MCF 10A (cell line): ENCODE measurements at regions not wholly inside any gene's neighbourhood (a gene's known extent, or its start where the extent isn't known, plus 50 kb on each side); places are given as distances from the start of the nearest gene placed in this dataset.
"Not testable (repeated sequence)": the region's sequence is repeated elsewhere in the genome, so short reads cannot be mapped to it uniquely, and the experiment has no call there.

Source experiments
- BruUV-seq: library from RNA; stranded (reverse); fragments of 400-500 nt; replicated peaks from 2 replicates; lab custom pipeline; 2021; lab: Mats Ljungman, UMichigan
- CTCF ChIA-PET: fragments of 300-600 bp; sonication (Branson Sonifier 250); formaldehyde crosslinking; extraction: SDS; loops from one replicate; lab custom pipeline; 2021; ENCODE audit warnings: antibody characterized with exemption, inconsistent platforms; lab: Yijun Ruan, JAX
- POLR2A ChIA-PET: fragments of 300-600, 350-650 bp; sonication (Branson Sonifier 250); formaldehyde crosslinking; extraction: SDS; loops from one replicate; lab custom pipeline; 2020; ENCODE audit warnings: antibody characterized with exemption, inconsistent platforms; lab: Yijun Ruan, JAX
- DNase-seq: peaks from one replicate; pipeline ENCODE4 v3.0.0-alpha.2; 2018; ENCODE audit not compliant: unreplicated experiment
- H3K27ac Mint-ChIP-seq: one replicate; pipeline ENCODE4 v1.8.0; 2022; ENCODE audit warnings: mild to moderate bottlenecking, low read depth, mixed read lengths; ENCODE audit not compliant: unreplicated experiment
- H3K27me3 Mint-ChIP-seq: one replicate; pipeline ENCODE4 v1.8.0; 2022; ENCODE audit warnings: mixed read lengths; ENCODE audit not compliant: insufficient read depth, unreplicated experiment
- H3K36me3 Mint-ChIP-seq: one replicate; pipeline ENCODE4 v1.8.0; 2022; ENCODE audit warnings: mild to moderate bottlenecking, moderate library complexity, mixed read lengths; ENCODE audit not compliant: insufficient read depth, unreplicated experiment
- H3K4me1 Mint-ChIP-seq: one replicate; pipeline ENCODE4 v1.8.0; 2022; ENCODE audit warnings: mixed read lengths; ENCODE audit not compliant: insufficient read depth, unreplicated experiment
- H3K4me3 Mint-ChIP-seq: one replicate; pipeline ENCODE4 v1.8.0; 2022; ENCODE audit warnings: mild to moderate bottlenecking, moderate library complexity, mixed read lengths; ENCODE audit not compliant: unreplicated experiment
- H3K9me3 Mint-ChIP-seq: one replicate; pipeline ENCODE4 v1.8.0; 2022; ENCODE audit warnings: mixed read lengths; ENCODE audit not compliant: unreplicated experiment
- intact Hi-C: fragments of 100-400 bp; cut with micrococcal nuclease; formaldehyde crosslinking; loops from 2 replicates; pipeline ENCODE4 v1.14.1; 2022
- TF ChIP-seq, protein P1 (sequence below): fragments of 200-600 bp; IDR thresholded peaks from one replicate; pipeline ENCODE4 v1.8.0; 2022; ENCODE audit warnings: antibody characterized with exemption, mild to moderate bottlenecking; ENCODE audit not compliant: unreplicated experiment

DNA sequence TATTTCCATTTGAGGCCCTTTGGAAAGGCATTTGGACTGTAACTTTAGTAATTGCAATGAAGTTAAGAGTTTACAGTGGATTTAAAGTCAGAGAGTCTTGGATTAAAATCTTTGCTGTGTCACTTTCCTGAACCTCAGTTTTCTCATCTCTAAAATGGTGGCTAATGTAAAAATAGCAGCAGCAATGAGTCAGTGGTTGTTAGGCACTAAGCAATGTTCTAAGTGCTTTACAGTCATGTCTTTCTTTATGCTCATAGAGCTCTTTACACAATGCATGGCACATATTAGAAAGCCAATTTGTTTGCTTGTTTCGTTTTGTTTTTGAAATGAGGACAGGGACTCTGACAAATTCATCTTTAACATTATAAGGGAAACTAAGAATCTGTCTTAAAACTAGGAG is 222.7 kb upstream of the DNAJC19 start:
- Mint-ChIP-seq H3K9me3 (no peaks in the 10 kb centered on the region), H3K4me1 (no peaks in the 10 kb centered on the region), H3K27me3 (no peaks in the 10 kb centered on the region), H3K36me3 (no peaks in the 10 kb centered on the region), H3K4me3 (no peak overlapping the region), H3K27ac (no peak overlapping the region)
- ChIA-PET CTCF (interaction anchor here (0.6 to 0.7 kb wide), 2 partner anchors 114 to 115 kb away, joined by 3 read pairs; no protein-coding TSS in a partner anchor), POLR2A (no interaction called here)
- BruUV-seq, result no TSS peak
- no peak for DNase-seq
- intact Hi-C loops, result loop anchor here (5.0 to 10.0 kb wide), 3 partner anchors 113 to 1045 kb away; no protein-coding TSS in a partner anchor
- TF ChIP-seq, protein P1, sequence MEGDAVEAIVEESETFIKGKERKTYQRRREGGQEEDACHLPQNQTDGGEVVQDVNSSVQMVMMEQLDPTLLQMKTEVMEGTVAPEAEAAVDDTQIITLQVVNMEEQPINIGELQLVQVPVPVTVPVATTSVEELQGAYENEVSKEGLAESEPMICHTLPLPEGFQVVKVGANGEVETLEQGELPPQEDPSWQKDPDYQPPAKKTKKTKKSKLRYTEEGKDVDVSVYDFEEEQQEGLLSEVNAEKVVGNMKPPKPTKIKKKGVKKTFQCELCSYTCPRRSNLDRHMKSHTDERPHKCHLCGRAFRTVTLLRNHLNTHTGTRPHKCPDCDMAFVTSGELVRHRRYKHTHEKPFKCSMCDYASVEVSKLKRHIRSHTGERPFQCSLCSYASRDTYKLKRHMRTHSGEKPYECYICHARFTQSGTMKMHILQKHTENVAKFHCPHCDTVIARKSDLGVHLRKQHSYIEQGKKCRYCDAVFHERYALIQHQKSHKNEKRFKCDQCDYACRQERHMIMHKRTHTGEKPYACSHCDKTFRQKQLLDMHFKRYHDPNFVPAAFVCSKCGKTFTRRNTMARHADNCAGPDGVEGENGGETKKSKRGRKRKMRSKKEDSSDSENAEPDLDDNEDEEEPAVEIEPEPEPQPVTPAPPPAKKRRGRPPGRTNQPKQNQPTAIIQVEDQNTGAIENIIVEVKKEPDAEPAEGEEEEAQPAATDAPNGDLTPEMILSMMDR, result no peak

DNA sequence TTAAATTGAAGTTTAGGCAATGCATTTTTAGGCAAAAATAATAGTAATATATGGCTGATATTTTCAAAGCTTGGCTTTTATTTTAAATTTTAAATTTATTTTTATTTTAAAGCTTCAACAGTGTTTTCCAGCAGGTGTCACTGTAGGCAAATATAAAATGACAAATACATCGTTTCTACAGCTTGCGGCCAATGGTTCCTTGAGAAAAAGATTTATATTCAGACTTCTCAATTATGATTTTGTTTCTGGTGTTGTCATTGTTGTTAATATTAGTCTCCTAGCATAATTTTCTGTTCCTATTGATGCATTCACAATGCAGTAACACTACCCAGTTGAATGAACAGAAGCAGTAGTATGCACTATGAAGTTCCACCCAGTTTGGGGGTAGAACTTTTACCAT is 220.7 kb upstream of the DNAJC19 start:
- ChIA-PET CTCF (interaction anchor here (0.6 to 5.4 kb wide), 12 partner anchors 9 to 1474 kb away, joined by 3 to 52 read pairs (median 5); no protein-coding TSS in a partner anchor), POLR2A (interaction anchor here (0.6 to 1.9 kb wide), 4 partner anchors 44 to 506 kb away, joined by 3 to 9 read pairs (median 4); no protein-coding TSS in a partner anchor)
- H3K27me3 Mint-ChIP-seq, result no peaks in the 10 kb centered on the region
- DNase-seq, result peak; percentile 42
- no peaks in the 10 kb centered on the region for H3K36me3 Mint-ChIP-seq
- TF ChIP-seq, protein P1, result peak; percentile 55
- no peak overlapping the region for H3K27ac Mint-ChIP-seq
- no TSS peak for BruUV-seq
- H3K9me3 Mint-ChIP-seq, result no peaks in the 10 kb centered on the region
- H3K4me1 Mint-ChIP-seq, result no peaks in the 10 kb centered on the region
- intact Hi-C loops, result loop anchor here (1.0 to 10.0 kb wide), 7 partner anchors 69 to 1473 kb away; no protein-coding TSS in a partner anchor
- no peak overlapping the region for H3K4me3 Mint-ChIP-seq

DNA sequence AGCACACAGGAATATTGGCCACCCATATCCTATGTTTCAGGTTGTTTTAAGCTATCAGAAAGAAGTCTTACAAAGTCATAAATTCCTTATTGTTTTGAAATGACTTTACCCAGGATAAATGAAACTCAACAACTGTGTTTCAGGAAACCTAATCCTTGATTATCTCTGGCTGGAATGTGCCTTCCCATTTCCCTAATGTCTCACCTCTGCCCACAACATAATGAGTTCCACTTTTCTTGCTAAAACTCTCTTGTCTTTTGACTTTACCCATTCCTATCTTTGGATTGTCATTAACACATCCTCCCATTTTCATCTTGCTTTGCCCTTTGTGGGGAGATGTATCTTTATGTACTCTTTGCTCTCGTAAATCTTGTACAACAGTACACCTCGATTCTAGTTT is 200.0 kb upstream of the DNAJC19 start:
- H3K4me3 Mint-ChIP-seq, result no peak overlapping the region
- intact Hi-C loops, result no loop called here
- no TSS peak for BruUV-seq
- ChIA-PET CTCF (no interaction called here), POLR2A (no interaction called here)
- H3K27ac Mint-ChIP-seq, result no peak overlapping the region
- H3K27me3 Mint-ChIP-seq, result no peaks in the 10 kb centered on the region
- H3K36me3 Mint-ChIP-seq, result no peaks in the 10 kb centered on the region
- H3K9me3 Mint-ChIP-seq, result no peaks in the 10 kb centered on the region
- no peaks in the 10 kb centered on the region for H3K4me1 Mint-ChIP-seq
- TF ChIP-seq, protein P1, result no peak
- DNase-seq, result no peak

DNA sequence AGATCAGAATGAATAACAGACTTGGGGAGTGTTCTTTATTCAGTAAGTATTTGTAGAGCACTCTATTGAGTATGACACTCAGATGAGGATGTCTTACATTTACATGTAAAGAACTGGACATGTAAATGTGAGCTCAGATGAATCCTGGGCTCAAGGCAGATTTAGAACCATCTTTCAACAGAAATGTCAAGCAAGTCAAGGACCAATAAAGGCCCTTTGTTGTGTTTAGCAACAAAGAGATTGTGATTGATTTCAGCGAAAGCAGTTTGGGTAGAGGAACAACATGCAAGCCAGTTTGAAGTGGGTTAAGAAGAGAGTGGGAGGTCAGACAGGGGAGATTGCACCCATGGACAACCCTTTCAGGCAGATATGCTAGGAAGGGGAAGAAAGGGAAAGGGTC is 194.2 kb upstream of the DNAJC19 start:
- Mint-ChIP-seq H3K4me1 (no peaks in the 10 kb centered on the region), H3K36me3 (no peaks in the 10 kb centered on the region), H3K27ac (no peak overlapping the region), H3K27me3 (no peaks in the 10 kb centered on the region), H3K9me3 (no peaks in the 10 kb centered on the region), H3K4me3 (no peak overlapping the region)
- ChIA-PET POLR2A (no interaction called here), CTCF (interaction anchor here (0.5 to 1.0 kb wide), 2 partner anchors 10 to 490 kb away, joined by 3 to 4 read pairs; no protein-coding TSS in a partner anchor)
- no TSS peak for BruUV-seq
- no peak for DNase-seq
- intact Hi-C loops, result no loop called here
- TF ChIP-seq, protein P1, result no peak

DNA sequence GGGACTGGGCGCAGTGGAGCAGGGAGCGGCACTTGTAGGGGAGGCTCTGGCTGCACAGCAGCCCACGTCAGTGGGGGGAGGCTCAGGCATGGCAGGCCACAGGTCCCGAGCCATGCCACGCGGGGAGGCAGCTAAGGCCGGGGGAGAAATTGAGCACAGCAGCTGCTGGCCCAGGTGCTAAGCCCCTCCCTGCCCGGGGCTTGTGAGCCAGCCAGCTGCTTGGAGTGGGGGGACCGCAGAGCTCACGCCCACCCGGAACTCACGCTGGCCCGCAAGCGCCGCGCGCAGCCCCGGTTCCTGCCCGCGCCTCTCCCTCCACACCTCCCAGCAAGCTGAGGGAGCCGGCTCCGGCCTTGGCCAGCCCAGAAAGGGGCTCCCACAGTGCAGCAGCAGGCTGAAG is 193.5 kb upstream of the DNAJC19 start:
- H3K27ac Mint-ChIP-seq, H3K9me3 Mint-ChIP-seq, BruUV-seq, intact Hi-C loops, DNase-seq, POLR2A ChIA-PET, H3K4me1 Mint-ChIP-seq, H3K4me3 Mint-ChIP-seq, H3K27me3 Mint-ChIP-seq, H3K36me3 Mint-ChIP-seq: not testable (repeated sequence)
- CTCF ChIA-PET, result interaction anchor here (1.0 kb wide), 1 partner anchor 9 kb away, joined by 3 read pairs; no protein-coding TSS in a partner anchor
